ENCODE measurements at regions not wholly inside any gene's neighbourhood (a gene's known extent, or its start where the extent isn't known, plus 50 kb on each side); places are given as distances from the start of the nearest gene placed in this dataset.

GRCh38 chr2:119088416-119088815 lies 70.1 kb downstream of the C1QL2 start:
- TF ChIP-seq, protein P1, sequence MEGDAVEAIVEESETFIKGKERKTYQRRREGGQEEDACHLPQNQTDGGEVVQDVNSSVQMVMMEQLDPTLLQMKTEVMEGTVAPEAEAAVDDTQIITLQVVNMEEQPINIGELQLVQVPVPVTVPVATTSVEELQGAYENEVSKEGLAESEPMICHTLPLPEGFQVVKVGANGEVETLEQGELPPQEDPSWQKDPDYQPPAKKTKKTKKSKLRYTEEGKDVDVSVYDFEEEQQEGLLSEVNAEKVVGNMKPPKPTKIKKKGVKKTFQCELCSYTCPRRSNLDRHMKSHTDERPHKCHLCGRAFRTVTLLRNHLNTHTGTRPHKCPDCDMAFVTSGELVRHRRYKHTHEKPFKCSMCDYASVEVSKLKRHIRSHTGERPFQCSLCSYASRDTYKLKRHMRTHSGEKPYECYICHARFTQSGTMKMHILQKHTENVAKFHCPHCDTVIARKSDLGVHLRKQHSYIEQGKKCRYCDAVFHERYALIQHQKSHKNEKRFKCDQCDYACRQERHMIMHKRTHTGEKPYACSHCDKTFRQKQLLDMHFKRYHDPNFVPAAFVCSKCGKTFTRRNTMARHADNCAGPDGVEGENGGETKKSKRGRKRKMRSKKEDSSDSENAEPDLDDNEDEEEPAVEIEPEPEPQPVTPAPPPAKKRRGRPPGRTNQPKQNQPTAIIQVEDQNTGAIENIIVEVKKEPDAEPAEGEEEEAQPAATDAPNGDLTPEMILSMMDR (IDR thresholded peaks at IDR 0.05; ENCODE audit: insufficient read depth, low read depth, low read length): no peak
- TF ChIP-seq EZH2 (IDR thresholded peaks at IDR 0.05; ENCODE audit: insufficient read depth, low read length): no peak

Data from astrocyte (in vitro differentiated cells and primary cell).